ENCODE measurements at regions not wholly inside any gene's neighbourhood (a gene's known extent, or its start where the extent isn't known, plus 50 kb on each side); places are given as distances from the start of the nearest gene placed in this dataset.

GRCh38 chr7:85587785-85588184 lies 400.9 kb upstream of the SEMA3D start:
- TF ChIP-seq CTCF (IDR thresholded peaks at IDR 0.05; ENCODE audit: borderline replicate concordance, extremely low read depth, low read length, poor library complexity, severe bottlenecking) (no peak), EZH2 (IDR thresholded peaks at IDR 0.05; ENCODE audit: borderline replicate concordance, low read depth, low read length, severe bottlenecking) (no peak)
- Histone ChIP-seq H3K36me3 (ENCODE audit: insufficient read depth, low read length) (no peaks in the 10 kb centered on the region), H3K4me1 (ENCODE audit: insufficient read depth, low read length) (no peaks in the 10 kb centered on the region), H2AFZ (ENCODE audit: low read depth, low read length) (no peak overlapping the region), H3K9ac (ENCODE audit: low read depth, low read length) (no peak overlapping the region), H3K79me2 (ENCODE audit: insufficient read depth, low read length) (no peaks in the 10 kb centered on the region), H3K27me3 (ENCODE audit: insufficient read depth, low read length, poor library complexity) (no peaks in the 10 kb centered on the region), H3K4me2 (ENCODE audit: insufficient read depth, low read length) (no peak overlapping the region), H3K27ac (ENCODE audit: low read length) (no peak overlapping the region), H3K9me3 (ENCODE audit: insufficient read depth, low read length, severe bottlenecking) (no peaks in the 10 kb centered on the region), H4K20me1 (ENCODE audit: insufficient read depth, low read length) (no peaks in the 10 kb centered on the region), H3K4me3 (ENCODE audit: low read depth in 1 of 2, low read length in 2 of 2) (no peak overlapping the region)
- ATAC-seq (ENCODE audit: insufficient read depth, low read depth) (no peak), DNase-seq (no peak)

- no peak overlapping the region for H2AFZ ChIP-seq (ENCODE audit: low read depth, low read length)
- DNase-seq (no peak), ATAC-seq (ENCODE audit: insufficient read depth, low read depth) (no peak)
- no peak overlapping the region for H3K27ac ChIP-seq (ENCODE audit: low read length)
- H3K4me2 ChIP-seq (ENCODE audit: insufficient read depth, low read length), result no peak overlapping the region
- no peaks in the 10 kb centered on the region for H3K79me2 ChIP-seq (ENCODE audit: insufficient read depth, low read length)
- H3K4me1 ChIP-seq (ENCODE audit: insufficient read depth, low read length), result no peaks in the 10 kb centered on the region
- H3K27me3 ChIP-seq (ENCODE audit: insufficient read depth, low read length, poor library complexity), result no peaks in the 10 kb centered on the region
- H3K36me3 ChIP-seq (ENCODE audit: insufficient read depth, low read length), result no peaks in the 10 kb centered on the region
- no peak for TF ChIP-seq CTCF (IDR thresholded peaks at IDR 0.05; ENCODE audit: borderline replicate concordance, extremely low read depth, low read length, poor library complexity, severe bottlenecking)
- no peak for TF ChIP-seq EZH2 (IDR thresholded peaks at IDR 0.05; ENCODE audit: borderline replicate concordance, low read depth, low read length, severe bottlenecking)
- H3K4me3 ChIP-seq (ENCODE audit: low read depth in 1 of 2, low read length in 2 of 2), result no peak overlapping the region
- H3K9me3 ChIP-seq (ENCODE audit: insufficient read depth, low read length, severe bottlenecking), result no peaks in the 10 kb centered on the region
- H4K20me1 ChIP-seq (ENCODE audit: insufficient read depth, low read length), result no peaks in the 10 kb centered on the region
- no peak overlapping the region for H3K9ac ChIP-seq (ENCODE audit: low read depth, low read length)
Measured at GRCh38 chr7:85586091-85586490, 399.2 kb upstream of the SEMA3D start.

- H3K27ac ChIP-seq (ENCODE audit: low read length), result no peak overlapping the region
- no peak overlapping the region for H3K4me2 ChIP-seq (ENCODE audit: insufficient read depth, low read length)
- no peaks in the 10 kb centered on the region for H3K36me3 ChIP-seq (ENCODE audit: insufficient read depth, low read length)
- H3K9me3 ChIP-seq (ENCODE audit: insufficient read depth, low read length, severe bottlenecking), result no peaks in the 10 kb centered on the region
- no peak overlapping the region for H3K9ac ChIP-seq (ENCODE audit: low read depth, low read length)
- no peaks in the 10 kb centered on the region for H4K20me1 ChIP-seq (ENCODE audit: insufficient read depth, low read length)
- no peaks in the 10 kb centered on the region for H3K4me1 ChIP-seq (ENCODE audit: insufficient read depth, low read length)
- H3K27me3 ChIP-seq (ENCODE audit: insufficient read depth, low read length, poor library complexity), result no peaks in the 10 kb centered on the region
- TF ChIP-seq CTCF (IDR thresholded peaks at IDR 0.05; ENCODE audit: borderline replicate concordance, extremely low read depth, low read length, poor library complexity, severe bottlenecking), result no peak
- no peak for TF ChIP-seq EZH2 (IDR thresholded peaks at IDR 0.05; ENCODE audit: borderline replicate concordance, low read depth, low read length, severe bottlenecking)
- DNase-seq (no peak), ATAC-seq (ENCODE audit: insufficient read depth, low read depth) (no peak)
- H3K79me2 ChIP-seq (ENCODE audit: insufficient read depth, low read length), result no peaks in the 10 kb centered on the region
- no peak overlapping the region for H3K4me3 ChIP-seq (ENCODE audit: low read depth in 1 of 2, low read length in 2 of 2)
- no peak overlapping the region for H2AFZ ChIP-seq (ENCODE audit: low read depth, low read length)
Measured at GRCh38 chr7:85583131-85583953, 396.5 kb upstream of the SEMA3D start.
